Activated CD4-positive, alpha-beta memory T cell treated with anti-CD3 and anti-CD28 coated beads for 36 hours (primary cell): ENCODE measurements at regions not wholly inside any gene's neighbourhood (a gene's known extent, or its start where the extent isn't known, plus 50 kb on each side); places are given as distances from the start of the nearest gene placed in this dataset.
"Not testable (repeated sequence)": the region's sequence is repeated elsewhere in the genome, so short reads cannot be mapped to it uniquely, and the experiment has no call there.

Experiments
- CTCF ChIA-PET: fragments of 350-600 bp; sonication (Branson Sonifier 250); formaldehyde crosslinking; loops from one replicate; lab custom pipeline; 2021; ENCODE audit warnings: antibody characterized with exemption, inconsistent platforms; lab: Charles Lee
- POLR2A ChIA-PET: fragments of 350-600 bp; sonication (Branson Sonifier 250); formaldehyde crosslinking; loops from one replicate; lab custom pipeline; 2021; ENCODE audit warnings: antibody characterized with exemption; lab: Charles Lee
- DNase-seq: peaks from one replicate; pipeline ENCODE4 v3.0.0-alpha.2; 2020
- H3K27ac Mint-ChIP-seq: one replicate; pipeline ENCODE4 v1.8.0; 2021; ENCODE audit warnings: mixed read lengths
- H3K27me3 Mint-ChIP-seq: one replicate; pipeline ENCODE4 v1.8.0; 2021; ENCODE audit warnings: mixed read lengths
- H3K36me3 Mint-ChIP-seq: one replicate; pipeline ENCODE4 v1.8.0; 2021; ENCODE audit warnings: mixed read lengths
- H3K4me1 Mint-ChIP-seq: one replicate; pipeline ENCODE4 v1.8.0; 2021; ENCODE audit warnings: low read depth, mixed read lengths
- H3K4me3 Mint-ChIP-seq: one replicate; pipeline ENCODE4 v1.8.0; 2021; ENCODE audit warnings: mild to moderate bottlenecking, mixed read lengths
- H3K9me3 Mint-ChIP-seq: one replicate; pipeline ENCODE4 v1.8.0; 2021; ENCODE audit warnings: mixed read lengths
- intact Hi-C: fragments of 100-400 bp; cut with micrococcal nuclease; formaldehyde crosslinking; loops from one replicate; pipeline ENCODE4 v1.15.1; 2023

- Mint-ChIP-seq H3K27ac (no peak overlapping the region), H3K4me1 (no peaks in the 10 kb centered on the region), H3K4me3 (no peak overlapping the region), H3K9me3 (peaks cover 22% of the 10 kb centered on the region), H3K27me3 (no peaks in the 10 kb centered on the region), H3K36me3 (no peaks in the 10 kb centered on the region)
- ChIA-PET CTCF (no interaction called here), POLR2A (no interaction called here)
- DNase-seq, result no peak
- intact Hi-C loops, result no loop called here
These were observed 79.5 kb upstream of the SLIT2 start for GRCh38 chr4:20172070-20172760.

GRCh38 chr4:20166544-20166943 is 85.2 kb upstream of the SLIT2 start:
- ChIA-PET CTCF (no interaction called here), POLR2A (no interaction called here)
- intact Hi-C loops, result no loop called here
- DNase-seq, result no peak
- Mint-ChIP-seq H3K9me3 (peaks cover 12% of the 10 kb centered on the region), H3K4me1 (no peaks in the 10 kb centered on the region), H3K36me3 (no peaks in the 10 kb centered on the region), H3K27me3 (no peaks in the 10 kb centered on the region), H3K27ac (no peak overlapping the region), H3K4me3 (no peak overlapping the region)

GRCh38 chr4:20159516-20159915 is 92.2 kb upstream of the SLIT2 start:
- POLR2A ChIA-PET, result no interaction called here
- intact Hi-C loops, result no loop called here
- no peaks in the 10 kb centered on the region for H3K27me3 Mint-ChIP-seq
- no peaks in the 10 kb centered on the region for H3K4me1 Mint-ChIP-seq
- DNase-seq, result no peak
- H3K9me3 Mint-ChIP-seq, result peaks cover 14% of the 10 kb centered on the region
- CTCF ChIA-PET, result no interaction called here
- no peaks in the 10 kb centered on the region for H3K36me3 Mint-ChIP-seq
- H3K27ac Mint-ChIP-seq, result no peak overlapping the region
- no peak overlapping the region for H3K4me3 Mint-ChIP-seq

GRCh38 chr4:20158195-20158594 is 93.5 kb upstream of the SLIT2 start:
- DNase-seq, result no peak
- H3K4me3 Mint-ChIP-seq, result no peak overlapping the region
- no peaks in the 10 kb centered on the region for H3K36me3 Mint-ChIP-seq
- no peaks in the 10 kb centered on the region for H3K27me3 Mint-ChIP-seq
- no peak overlapping the region for H3K27ac Mint-ChIP-seq
- no peaks in the 10 kb centered on the region for H3K4me1 Mint-ChIP-seq
- ChIA-PET CTCF (no interaction called here), POLR2A (no interaction called here)
- intact Hi-C loops, result no loop called here
- peaks cover 14% of the 10 kb centered on the region for H3K9me3 Mint-ChIP-seq

- Mint-ChIP-seq H3K4me3 (no peak overlapping the region), H3K36me3 (no peaks in the 10 kb centered on the region), H3K27ac (no peak overlapping the region), H3K4me1 (no peaks in the 10 kb centered on the region), H3K9me3 (peaks cover 2% of the 10 kb centered on the region), H3K27me3 (no peaks in the 10 kb centered on the region)
- DNase-seq, result no peak
- ChIA-PET CTCF (no interaction called here), POLR2A (no interaction called here)
- intact Hi-C loops, result no loop called here
These were observed 100.3 kb upstream of the SLIT2 start for GRCh38 chr4:20151436-20151835.

DNA sequence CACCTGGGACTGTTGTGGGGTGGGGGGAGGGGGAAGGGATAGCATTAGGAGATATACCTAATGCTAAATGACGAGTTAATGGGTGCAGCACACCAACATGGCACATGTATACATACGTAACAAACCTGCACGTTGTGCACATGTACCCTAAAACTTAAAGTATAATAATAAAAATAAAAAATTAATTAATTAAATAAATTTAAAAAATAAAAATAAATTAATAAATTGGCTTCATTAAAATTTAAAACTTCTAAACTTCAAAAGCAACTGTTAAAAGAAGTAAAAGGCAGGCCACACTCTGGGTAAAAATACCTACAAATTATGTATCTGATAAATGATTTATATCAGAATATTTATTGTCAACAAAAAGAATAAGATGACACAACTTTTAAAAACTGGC is 102.6 kb upstream of the SLIT2 start:
- H3K36me3 Mint-ChIP-seq, DNase-seq, H3K4me1 Mint-ChIP-seq, CTCF ChIA-PET, H3K27ac Mint-ChIP-seq, H3K27me3 Mint-ChIP-seq, POLR2A ChIA-PET, intact Hi-C loops, H3K4me3 Mint-ChIP-seq: not testable (repeated sequence)
- H3K9me3 Mint-ChIP-seq, result peaks cover 21% of the 10 kb centered on the region

DNA sequence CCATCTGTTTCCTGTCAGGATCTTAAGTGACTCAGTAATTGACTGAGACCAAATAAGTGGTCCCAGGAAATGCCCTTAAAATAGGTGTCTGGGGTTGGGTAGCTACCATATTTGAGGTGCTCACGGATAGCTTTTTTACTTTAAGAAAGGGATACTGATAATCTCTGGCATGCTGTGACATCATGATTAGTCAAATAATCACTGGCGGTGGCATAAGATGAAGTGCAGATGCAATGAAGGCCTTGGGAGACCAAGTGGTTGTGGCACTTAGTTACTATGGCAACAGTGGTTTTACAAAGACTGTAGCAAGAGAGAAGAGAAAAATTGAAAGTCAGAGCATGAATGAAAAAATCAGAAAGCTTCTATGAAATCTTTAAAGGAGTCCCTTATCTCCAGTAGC is 114.5 kb upstream of the SLIT2 start:
- Mint-ChIP-seq H3K9me3 (peaks cover 16% of the 10 kb centered on the region), H3K27ac (no peak overlapping the region), H3K4me1 (no peaks in the 10 kb centered on the region), H3K4me3 (no peak overlapping the region), H3K36me3 (no peaks in the 10 kb centered on the region), H3K27me3 (no peaks in the 10 kb centered on the region)
- DNase-seq, result no peak
- intact Hi-C loops, result no loop called here
- POLR2A ChIA-PET, result no interaction called here
- CTCF ChIA-PET, result no interaction called here

GRCh38 chr4:20127626-20128025 is 124.1 kb upstream of the SLIT2 start:
- Mint-ChIP-seq H3K27me3 (no peaks in the 10 kb centered on the region), H3K4me3 (no peak overlapping the region), H3K9me3 (peaks cover 6% of the 10 kb centered on the region), H3K27ac (no peak overlapping the region), H3K36me3 (no peaks in the 10 kb centered on the region), H3K4me1 (no peaks in the 10 kb centered on the region)
- DNase-seq, result no peak
- ChIA-PET CTCF (no interaction called here), POLR2A (no interaction called here)
- intact Hi-C loops, result no loop called here

- no peaks in the 10 kb centered on the region for H3K27me3 Mint-ChIP-seq
- no peaks in the 10 kb centered on the region for H3K4me1 Mint-ChIP-seq
- peaks cover 6% of the 10 kb centered on the region for H3K9me3 Mint-ChIP-seq
- intact Hi-C loops, result no loop called here
- ChIA-PET CTCF (no interaction called here), POLR2A (no interaction called here)
- no peaks in the 10 kb centered on the region for H3K36me3 Mint-ChIP-seq
- no peak overlapping the region for H3K4me3 Mint-ChIP-seq
- no peak overlapping the region for H3K27ac Mint-ChIP-seq
- no peak for DNase-seq
These were observed 124.8 kb upstream of the SLIT2 start for GRCh38 chr4:20126906-20127305.

DNA sequence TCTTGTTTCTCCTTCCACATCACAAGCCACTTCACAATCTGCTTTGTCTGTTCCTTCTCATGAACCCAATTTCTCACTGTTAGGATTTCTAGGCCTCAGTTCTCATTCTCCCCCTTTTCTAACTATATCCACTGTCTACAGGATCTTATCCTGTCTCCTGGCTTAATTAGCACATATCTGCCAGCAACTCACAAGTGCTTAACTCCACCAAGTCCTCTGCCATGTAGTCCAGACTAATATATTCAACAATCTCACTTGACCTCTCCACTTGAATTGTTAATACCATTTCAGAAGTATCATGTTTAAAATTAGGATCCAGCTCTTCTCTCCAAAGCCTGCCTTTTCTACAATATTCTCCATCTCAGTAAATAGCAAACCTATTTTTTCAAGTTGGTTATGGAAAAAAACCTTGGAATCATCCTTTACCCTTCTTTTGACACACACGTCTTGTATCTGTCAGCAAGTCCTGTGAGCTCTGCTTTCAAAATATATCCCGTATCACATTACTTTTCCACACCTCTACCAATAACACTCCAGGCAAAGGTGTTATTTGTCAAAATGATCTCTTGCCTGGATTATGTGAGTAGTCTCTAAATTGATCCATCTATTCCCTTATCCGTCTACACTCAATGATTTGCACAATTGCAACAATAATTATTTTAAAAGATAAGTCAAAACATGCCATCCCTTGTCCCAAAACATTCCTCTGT is 127.2 kb upstream of the SLIT2 start:
- ChIA-PET POLR2A (no interaction called here), CTCF (no interaction called here)
- H3K4me1 Mint-ChIP-seq, result no peaks in the 10 kb centered on the region
- intact Hi-C loops, result no loop called here
- H3K27me3 Mint-ChIP-seq, result no peaks in the 10 kb centered on the region
- no peak overlapping the region for H3K27ac Mint-ChIP-seq
- no peak overlapping the region for H3K4me3 Mint-ChIP-seq
- DNase-seq, result no peak
- peaks cover 5% of the 10 kb centered on the region for H3K9me3 Mint-ChIP-seq
- no peaks in the 10 kb centered on the region for H3K36me3 Mint-ChIP-seq

GRCh38 chr4:20122198-20122988 is 129.3 kb upstream of the SLIT2 start:
- H3K4me3 Mint-ChIP-seq, result no peak overlapping the region
- no peaks in the 10 kb centered on the region for H3K4me1 Mint-ChIP-seq
- H3K27ac Mint-ChIP-seq, result no peak overlapping the region
- POLR2A ChIA-PET, result no interaction called here
- DNase-seq, result no peak
- intact Hi-C loops, result no loop called here
- no peaks in the 10 kb centered on the region for H3K36me3 Mint-ChIP-seq
- CTCF ChIA-PET, result no interaction called here
- peaks cover under 1% of the 10 kb centered on the region for H3K9me3 Mint-ChIP-seq
- H3K27me3 Mint-ChIP-seq, result no peaks in the 10 kb centered on the region

DNA sequence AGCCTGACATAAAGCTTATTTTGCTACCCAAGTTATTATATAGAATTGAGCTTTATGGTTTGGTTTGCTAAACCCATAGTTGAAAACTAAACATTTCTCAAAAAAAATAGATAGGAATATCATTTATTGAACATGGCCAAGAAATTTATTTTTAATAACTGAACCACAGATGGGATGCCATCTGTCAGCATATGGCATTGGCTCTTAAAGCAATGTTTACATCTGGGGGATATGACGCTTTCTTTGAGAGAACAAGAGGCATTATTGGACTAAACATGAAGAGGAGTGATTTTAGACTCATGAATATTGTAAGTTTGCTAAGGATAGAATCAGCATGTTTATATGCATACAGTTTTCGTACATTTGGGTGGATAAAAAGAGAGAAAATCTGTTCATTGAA is 132.6 kb upstream of the SLIT2 start:
- intact Hi-C loops, result no loop called here
- no peaks in the 10 kb centered on the region for H3K4me1 Mint-ChIP-seq
- POLR2A ChIA-PET, result no interaction called here
- CTCF ChIA-PET, result no interaction called here
- H3K9me3 Mint-ChIP-seq, result peaks cover 5% of the 10 kb centered on the region
- no peaks in the 10 kb centered on the region for H3K27me3 Mint-ChIP-seq
- H3K27ac Mint-ChIP-seq, result no peak overlapping the region
- no peak overlapping the region for H3K4me3 Mint-ChIP-seq
- DNase-seq, result no peak
- H3K36me3 Mint-ChIP-seq, result no peaks in the 10 kb centered on the region
